ENCODE measurements at regions not wholly inside any gene's neighbourhood (a gene's known extent, or its start where the extent isn't known, plus 50 kb on each side); places are given as distances from the start of the nearest gene placed in this dataset.

GRCh38 chr2:58520903-58521302 is 279.8 kb upstream of the FANCL start:
- peaks cover 0 to 8% (median 0%) of the 10 kb centered on the region in 7 donors for H3K27me3 ChIP-seq
- H3K4me3 ChIP-seq = no peak overlapping the region
- H3K27ac ChIP-seq = no peak overlapping the region
- 81 to 84% methylated on average over 3 of the region's 3 CpGs for WGBS, 2 donors
- intact Hi-C loops (cut with DNase I) = no loop called here
- ATAC-seq = no peak
- H3K36me3 ChIP-seq = no peaks in the 10 kb centered on the region
- TF ChIP-seq CTCF (IDR thresholded peaks at IDR 0.05) = no peak
- no peaks in the 10 kb centered on the region for H3K4me1 ChIP-seq
- no peaks in the 10 kb centered on the region for H3K9me3 ChIP-seq
- DNase-seq = no peak

- Histone ChIP-seq H3K4me1 (no peaks in the 10 kb centered on the region), H3K27me3 (no peaks in the 10 kb centered on the region), H3K36me3 (no peaks in the 10 kb centered on the region), H3K4me3 (no peak overlapping the region), H3K27ac (no peak overlapping the region), H3K9me3 (no peaks in the 10 kb centered on the region)
- intact Hi-C loops (cut with DNase I) = no loop called here
- 85 to 87% methylated on average over 2 of the region's 2 CpGs for WGBS, 2 donors
- no peak for TF ChIP-seq CTCF (IDR thresholded peaks at IDR 0.05)
- ATAC-seq (no peak), DNase-seq (no peak)
Measured at GRCh38 chr2:58517881-58518280, 276.8 kb upstream of the FANCL start.

GRCh38 chr2:58516695-58517094 is 275.6 kb upstream of the FANCL start:
- Histone ChIP-seq H3K4me3 (no peak overlapping the region), H3K9me3 (no peaks in the 10 kb centered on the region), H3K36me3 (no peaks in the 10 kb centered on the region), H3K4me1 (no peaks in the 10 kb centered on the region), H3K27ac (no peak overlapping the region), H3K27me3 (no peaks in the 10 kb centered on the region)
- no peak for DNase-seq
- ATAC-seq = no peak
- 84 to 88% methylated on average over 3 of the region's 3 CpGs for WGBS, 2 donors
- no peak for TF ChIP-seq CTCF (IDR thresholded peaks at IDR 0.05)
- intact Hi-C loops (cut with DNase I) = no loop called here

- intact Hi-C loops (cut with DNase I) = no loop called here
- no peaks in the 10 kb centered on the region for H3K27me3 ChIP-seq
- WGBS, 2 donors = 90 to 91% methylated on average over 2 of the region's 2 CpGs
- no peak for TF ChIP-seq CTCF (IDR thresholded peaks at IDR 0.05)
- no peak overlapping the region for H3K27ac ChIP-seq
- no peaks in the 10 kb centered on the region for H3K36me3 ChIP-seq
- H3K4me1 ChIP-seq = no peaks in the 10 kb centered on the region
- H3K9me3 ChIP-seq = no peaks in the 10 kb centered on the region
- DNase-seq (no peak), ATAC-seq (no peak)
- no peak overlapping the region for H3K4me3 ChIP-seq
Measured at GRCh38 chr2:58515827-58516573, 274.9 kb upstream of the FANCL start.

All from heart right ventricle (tissue), 16 donors.